H1 (cell line): ENCODE measurements at regions not wholly inside any gene's neighbourhood (a gene's known extent, or its start where the extent isn't known, plus 50 kb on each side); places are given as distances from the start of the nearest gene placed in this dataset.

Source experiments
- CTCF ChIA-PET: fragments of 300-600 bp; sonication (Branson Sonifier 250); formaldehyde crosslinking; loops from one replicate; lab custom pipeline; 2021; ENCODE audit not compliant: partially characterized antibody; lab: Charles Lee
- POLR2A ChIA-PET: fragments of 300-600 bp; sonication (Branson Sonifier 250); formaldehyde crosslinking; loops from one replicate; lab custom pipeline; 2021; ENCODE audit warnings: inconsistent platforms; ENCODE audit not compliant: partially characterized antibody; lab: Charles Lee
- DNase-seq, 2 experiments: peaks; one replicate each; pipeline versions ENCODE4 v3.0.0 to v3.0.0-alpha.2; 2010 to 2022; ENCODE audit warnings: low spot score in 2 of 2, low read depth in 1 of 2, mixed read lengths in 1 of 2
- FAIRE-seq: peaks from 2 replicates; lab custom pipeline; 2011; peaks lifted over from hg19 to GRCh38; lab: Jason Lieb, UNC
- H2AFZ ChIP-seq: 2 replicates; pipeline ENCODE4 v1.8.1; 2012; ENCODE audit warnings: low read length, inconsistent platforms
- H2AK5ac ChIP-seq: 2 replicates; pipeline ENCODE4 v1.6.1; 2013; ENCODE audit warnings: low read depth, low read length
- H2BK120ac ChIP-seq: replicated peaks from 2 replicates; pipeline ENCODE3; 2013; ENCODE audit warnings: low read depth, low read length, inconsistent platforms
- H2BK12ac ChIP-seq: 2 replicates; pipeline ENCODE4 v1.6.1; 2013; ENCODE audit warnings: low read depth, low read length
- H2BK15ac ChIP-seq: 2 replicates; pipeline ENCODE4 v1.6.1; 2013; ENCODE audit warnings: low read length
- H2BK20ac ChIP-seq: 2 replicates; pipeline ENCODE4 v1.6.1; 2013; ENCODE audit warnings: low read length
- H2BK5ac ChIP-seq: 2 replicates; pipeline ENCODE4 v1.6.1; 2013; ENCODE audit warnings: low read depth, low read length
- H3K14ac ChIP-seq: 2 replicates; pipeline ENCODE4 v1.6.1; 2013; ENCODE audit warnings: inconsistent platforms; ENCODE audit not compliant: insufficient read length
- H3K18ac ChIP-seq: 2 replicates; pipeline ENCODE4 v1.6.1; 2013; ENCODE audit warnings: low read length; ENCODE audit errors: extremely low read depth
- H3K23ac ChIP-seq: 2 replicates; pipeline ENCODE4 v1.6.1; 2013; ENCODE audit warnings: inconsistent platforms; ENCODE audit not compliant: insufficient read length
- H3K23me2 ChIP-seq: 2 replicates; pipeline ENCODE4 v1.6.1; 2013; ENCODE audit warnings: low read depth, low read length
- H3K27ac ChIP-seq: 2 replicates; pipeline ENCODE4 v1.6.1; 2011; ENCODE audit warnings: low read depth, low read length, inconsistent platforms
- H3K27me3 ChIP-seq, 4 experiments: replicated peaks in 1 of 4; 1 replicate in 1 of 4; 2 replicates in 3 of 4; pipeline versions ENCODE4 v1.6.1 to v1.8.1; 2011 to 2013; ENCODE audit warnings: low read length in 3 of 4, mild to moderate bottlenecking in 3 of 4, inconsistent platforms in 2 of 4, mixed read lengths in 2 of 4, moderate library complexity in 1 of 4; ENCODE audit not compliant: control insufficient read depth in 3 of 4, insufficient read depth in 3 of 4; ENCODE audit errors: extremely low read depth in 1 of 4
- H3K36me3 ChIP-seq, 4 experiments: 2 replicates each; pipeline versions ENCODE4 v1.6.1 to v1.8.1; 2011 to 2013; ENCODE audit warnings: mild to moderate bottlenecking in 4 of 4, low read length in 3 of 4, moderate library complexity in 2 of 4, control low read depth in 1 of 4, inconsistent platforms in 1 of 4; ENCODE audit not compliant: insufficient read depth in 4 of 4, control insufficient read depth in 2 of 4
- H3K4ac ChIP-seq: replicated peaks from 2 replicates; pipeline ENCODE3; 2013; ENCODE audit warnings: low read length, low read depth, mixed read lengths, inconsistent platforms; ENCODE audit not compliant: insufficient read length
- H3K4me1 ChIP-seq, 4 experiments: replicated peaks in 1 of 4; 1 replicate in 1 of 4; 2 replicates in 3 of 4; pipeline versions ENCODE4 v1.6.1 to v1.8.1; 2011 to 2013; ENCODE audit warnings: low read length in 3 of 4, inconsistent platforms in 2 of 4, mixed read lengths in 1 of 4; ENCODE audit not compliant: insufficient read depth in 4 of 4, control insufficient read depth in 3 of 4
- H3K4me2 ChIP-seq, 2 experiments: 2 replicates each; pipeline versions ENCODE4 v1.6.1 to v1.8.1; 2011 to 2013; ENCODE audit warnings: low read depth in 2 of 2, low read length in 2 of 2, control low read depth in 1 of 2, inconsistent platforms in 1 of 2, mild to moderate bottlenecking in 1 of 2; ENCODE audit not compliant: insufficient read depth in 1 of 2
- H3K4me3 ChIP-seq, 4 experiments: fragments of 200-600, 300-600 bp in 1 of 4; sonication (generic), shearing (Covaris generic), sonication (Bioruptor Twin) in 1 of 4; 2 replicates each; pipeline versions ENCODE4 v1.5.1 to v1.8.1; 2011 to 2016; ENCODE audit warnings: low read length in 4 of 4, low read depth in 3 of 4, control low read depth in 2 of 4, inconsistent platforms in 2 of 4, mild to moderate bottlenecking in 2 of 4, mixed read lengths in 1 of 4, moderate library complexity in 1 of 4; ENCODE audit not compliant: insufficient read depth in 2 of 4; ENCODE audit errors: extremely low read depth in 1 of 4
- H3K56ac ChIP-seq: replicated peaks from 2 replicates; pipeline ENCODE3; 2013; ENCODE audit warnings: low read depth, mild to moderate bottlenecking, mixed read lengths, low read length, inconsistent platforms; ENCODE audit not compliant: insufficient read length
- H3K79me1 ChIP-seq: 2 replicates; pipeline ENCODE4 v1.6.1; 2013; ENCODE audit warnings: low read depth, low read length, control low read depth
- H3K79me2 ChIP-seq, 2 experiments: 2 replicates each; pipeline versions ENCODE4 v1.6.1 to v1.8.1; 2012 to 2013; ENCODE audit warnings: low read length in 2 of 2, mild to moderate bottlenecking in 2 of 2, inconsistent platforms in 1 of 2; ENCODE audit not compliant: insufficient read depth in 2 of 2, control insufficient read depth in 1 of 2
- H3K9ac ChIP-seq, 4 experiments: replicated peaks in 1 of 4; 1 replicate in 1 of 4; 2 replicates in 3 of 4; pipeline versions ENCODE4 v1.6.1 to v1.8.1; 2011 to 2013; ENCODE audit warnings: low read depth in 3 of 4, low read length in 3 of 4, control low read depth in 2 of 4, mild to moderate bottlenecking in 2 of 4, moderate library complexity in 2 of 4, inconsistent platforms in 1 of 4; ENCODE audit errors: extremely low read depth in 1 of 4
- H3K9me3 ChIP-seq, 2 experiments: 2 replicates each; pipeline versions ENCODE4 v1.6.1 to v1.8.1; 2012 to 2013; ENCODE audit warnings: mild to moderate bottlenecking in 2 of 2, moderate library complexity in 2 of 2, control low read depth in 1 of 2, inconsistent platforms in 1 of 2, low read depth in 1 of 2, low read length in 1 of 2, mixed read lengths in 1 of 2; ENCODE audit not compliant: insufficient read depth in 2 of 2
- H4K20me1 ChIP-seq, 2 experiments: replicated peaks in 1 of 2; 2 replicates each; pipeline versions ENCODE3 to v1.8.1; 2011 to 2013; ENCODE audit warnings: inconsistent platforms in 2 of 2, low read length in 2 of 2, mild to moderate bottlenecking in 1 of 2; ENCODE audit not compliant: insufficient read depth in 2 of 2, control insufficient read depth in 1 of 2
- H4K5ac ChIP-seq: 2 replicates; pipeline ENCODE4 v1.6.1; 2013; ENCODE audit warnings: low read length, low read depth, mixed read lengths, inconsistent platforms; ENCODE audit not compliant: insufficient read length
- H4K8ac ChIP-seq: 2 replicates; pipeline ENCODE4 v1.8.0; 2013; ENCODE audit warnings: mild to moderate bottlenecking, moderate library complexity, low read length, inconsistent platforms; ENCODE audit not compliant: insufficient read depth; ENCODE audit errors: extremely low read depth
- H4K91ac ChIP-seq: replicated peaks from 2 replicates; pipeline ENCODE3; 2013; ENCODE audit warnings: low read length, mixed read lengths, inconsistent platforms; ENCODE audit not compliant: insufficient read length
- BCL11A ChIP-seq, 2 experiments: IDR thresholded peaks; one replicate each; pipeline ENCODE4 v1.6.1; 2011; ENCODE audit warnings: low read depth in 2 of 2, low read length in 2 of 2, mild to moderate bottlenecking in 2 of 2
- CBX5 ChIP-seq: fragments of 300-800, 300-1000 bp; sonication (generic); IDR thresholded peaks from 2 replicates; pipeline ENCODE4 v1.7.1; 2016; ENCODE audit warnings: antibody characterized with exemption, low read length, low read depth
- CHD2 ChIP-seq: IDR thresholded peaks from 2 replicates; pipeline ENCODE4 v1.6.1; 2012; ENCODE audit warnings: low read length, improper control_type of control experiment
- CREB1 ChIP-seq: IDR thresholded peaks from 2 replicates; pipeline ENCODE4 v1.6.1; 2012; ENCODE audit warnings: inconsistent platforms
- GTF2F1 ChIP-seq: IDR thresholded peaks from 2 replicates; pipeline ENCODE4 v1.6.1; 2012; ENCODE audit warnings: low read depth, low read length, improper control_type of control experiment, borderline replicate concordance
- NANOG ChIP-seq: IDR thresholded peaks from 2 replicates; pipeline ENCODE4 v1.6.1; 2011; ENCODE audit warnings: low read length, low read depth, mild to moderate bottlenecking, inconsistent platforms; ENCODE audit not compliant: insufficient read depth, poor library complexity, severe bottlenecking
- PHF8 ChIP-seq: fragments of 200-600 bp; sonication (generic); conservative IDR thresholded peaks from 2 replicates; pipeline ENCODE4 v1.7.1; 2012; ENCODE audit warnings: low read depth, mild to moderate bottlenecking, inconsistent platforms, low read length, moderate library complexity
- POLR2A ChIP-seq, 2 experiments: IDR thresholded peaks; 1 replicate in 1 of 2; 2 replicates in 1 of 2; pipeline ENCODE4 v1.6.1; 2011; ENCODE audit warnings: low read depth in 2 of 2, low read length in 2 of 2, mild to moderate bottlenecking in 2 of 2; ENCODE audit errors: control extremely low read depth in 1 of 2
- POLR2AphosphoS5 ChIP-seq: IDR thresholded peaks from 2 replicates; pipeline ENCODE4 v1.6.1; 2011; ENCODE audit warnings: low read depth, low read length
- SIRT6 ChIP-seq: IDR thresholded peaks from one replicate; pipeline ENCODE4 v1.7.1; 2012; ENCODE audit warnings: low read length, inconsistent platforms
- TEAD4 ChIP-seq: IDR thresholded peaks from 2 replicates; pipeline ENCODE4 v1.6.1; 2012; ENCODE audit warnings: low read depth, low read length, inconsistent platforms, mixed read lengths
- WGBS, 2 experiments: shearing (Covaris generic) in 1 of 2; methylation state at CpG; one replicate each; pipeline versions ENCODE4 v1.1.6 to v1.1.7; 2013 to 2015; ENCODE audit warnings: low lambda C conversion rate in 2 of 2, mixed read lengths in 2 of 2, inconsistent platforms in 1 of 2, low coverage in 1 of 2, missing lambda C conversion rate in 1 of 2; ENCODE audit not compliant: insufficient replicate concordance in 2 of 2, insufficient coverage in 1 of 2, insufficient read length in 1 of 2; ENCODE audit errors: extremely low coverage in 1 of 2, missing lambda C conversion rate in 1 of 2; 5-methylcytosine and 5-hydroxymethylcytosine counted together

- no peak overlapping the region for H4K5ac ChIP-seq
- no peak overlapping the region for H3K27ac ChIP-seq
- H3K18ac ChIP-seq = no peak overlapping the region
- H3K4me1 ChIP-seq = peaks cover 3 to 10% (median 6%) of the 10 kb centered on the region in 4 experiments; a peak in 5 of 7 replicates
- H2AK5ac ChIP-seq = no peak overlapping the region
- no peak overlapping the region for H3K56ac ChIP-seq
- no peak overlapping the region for H3K14ac ChIP-seq
- no peaks in the 10 kb centered on the region for H3K9me3 ChIP-seq
- no peaks in the 10 kb centered on the region for H4K20me1 ChIP-seq
- no peak overlapping the region for H2BK120ac ChIP-seq
- DNase-seq (no peak), FAIRE-seq (no peak)
- no peaks in the 10 kb centered on the region for H3K79me2 ChIP-seq
- no peak overlapping the region for H3K4me3 ChIP-seq
- no peak overlapping the region for H2BK20ac ChIP-seq
- WGBS, 2 experiments = 82% methylated on average over 4 of the region's 4 CpGs; no CpG with 5 or more reads in 1 of the 2 experiments
- no peaks in the 10 kb centered on the region for H3K23me2 ChIP-seq
- H3K4ac ChIP-seq = no peak overlapping the region
- no peaks in the 10 kb centered on the region for H3K36me3 ChIP-seq
- no peak overlapping the region for H2AFZ ChIP-seq
- no peak overlapping the region for H3K23ac ChIP-seq
- H4K8ac ChIP-seq = no peak overlapping the region
- no peak overlapping the region for H2BK12ac ChIP-seq
- no peak overlapping the region for H2BK5ac ChIP-seq
- H3K9ac ChIP-seq = no peak overlapping the region
- CTCF ChIA-PET = no interaction called here
- no peak overlapping the region for H3K4me2 ChIP-seq
- no peak overlapping the region for H4K91ac ChIP-seq
- H2BK15ac ChIP-seq = no peak overlapping the region
- no peaks in the 10 kb centered on the region for H3K79me1 ChIP-seq
- H3K27me3 ChIP-seq = no peaks in the 10 kb centered on the region
- POLR2A ChIA-PET = no interaction called here
- TF ChIP-seq CREB1 (no peak), GTF2F1 (no peak), CHD2 (no peak), BCL11A (IDR thresholded peaks at IDR 0.05; ENCODE audit: low read depth in 2 of 2, low read length in 2 of 2) (no peak), POLR2AphosphoS5 (no peak), PHF8 (no peak), SIRT6 (no peak), NANOG (no peak), POLR2A (IDR thresholded peaks at IDR 0.05; ENCODE audit: control extremely low read depth in 1 of 2, low read depth in 2 of 2, low read length in 2 of 2) (no peak), CBX5 (no peak), TEAD4 (no peak)
Observed at GRCh38 chr13:73934215-73934641, 200.0 kb downstream of the KLF12 start.
